ENCODE measurements at regions not wholly inside any gene's neighbourhood (a gene's known extent, or its start where the extent isn't known, plus 50 kb on each side); places are given as distances from the start of the nearest gene placed in this dataset.

DNA sequence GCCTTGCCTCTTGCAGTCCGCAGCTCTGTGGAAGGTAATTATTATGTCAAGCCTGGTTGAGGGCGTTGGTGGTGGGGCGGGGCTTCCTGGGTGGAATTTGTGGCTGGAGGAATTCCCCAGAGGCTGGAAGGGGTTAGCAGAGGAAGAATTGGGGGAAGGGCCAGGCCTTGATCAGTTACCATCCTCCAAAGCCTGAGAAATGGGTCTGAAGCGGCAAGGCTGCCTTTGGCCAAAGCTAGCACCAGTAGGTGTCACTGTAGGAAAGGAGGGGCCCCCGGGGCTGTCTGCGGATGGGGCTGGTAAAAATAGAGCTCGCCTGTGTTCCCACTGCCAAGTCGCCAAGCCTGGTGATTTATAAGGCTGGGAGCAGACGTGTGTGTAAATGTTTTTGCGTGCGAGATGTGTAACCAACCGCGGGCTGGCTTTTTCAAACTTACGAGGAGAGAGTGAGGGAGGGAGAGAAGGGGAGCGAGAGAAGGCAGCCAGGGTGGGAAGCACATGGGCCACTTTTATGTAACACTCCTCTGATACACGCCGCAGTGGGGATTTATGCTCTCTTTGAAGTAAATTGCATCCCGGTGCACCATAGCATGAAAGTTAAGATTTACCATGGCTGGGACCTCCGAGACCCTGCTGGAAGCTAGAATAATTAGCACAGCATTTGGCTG is 367.0 kb downstream of the BCOR start:
- Histone ChIP-seq H3K27me3 (ENCODE audit: control insufficient read depth, insufficient read depth, low read length) (no peaks in the 10 kb centered on the region), H3K36me3 (replicated peaks; ENCODE audit: control insufficient read depth, insufficient read depth, low read length) (no peaks in the 10 kb centered on the region), H3K4me3 (ENCODE audit: insufficient read depth, low read depth, low read length) (no peak overlapping the region)
- DNase-seq, result peak; percentile 90

DNA sequence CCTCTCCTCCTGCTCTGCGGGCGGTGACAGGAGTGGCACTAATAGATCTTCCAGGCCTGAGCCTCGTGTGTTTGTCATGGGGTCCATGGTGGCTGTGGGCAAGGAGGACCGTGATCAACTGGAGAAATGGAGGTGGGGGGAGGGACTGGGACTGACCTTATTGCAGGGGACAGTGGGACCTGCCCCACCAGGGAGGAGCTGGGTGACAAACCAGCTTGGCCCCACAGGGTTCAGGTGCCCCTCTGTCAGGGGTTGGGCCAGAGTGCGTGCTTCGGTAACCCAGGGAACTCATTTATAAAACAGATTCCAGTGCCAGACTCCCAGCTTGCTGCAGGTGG is 366.5 kb downstream of the BCOR start:
- Histone ChIP-seq H3K4me3 (ENCODE audit: insufficient read depth, low read depth, low read length) (no peak overlapping the region), H3K36me3 (replicated peaks; ENCODE audit: control insufficient read depth, insufficient read depth, low read length) (no peaks in the 10 kb centered on the region), H3K27me3 (ENCODE audit: control insufficient read depth, insufficient read depth, low read length) (no peaks in the 10 kb centered on the region)
- DNase-seq, result no peak

DNA sequence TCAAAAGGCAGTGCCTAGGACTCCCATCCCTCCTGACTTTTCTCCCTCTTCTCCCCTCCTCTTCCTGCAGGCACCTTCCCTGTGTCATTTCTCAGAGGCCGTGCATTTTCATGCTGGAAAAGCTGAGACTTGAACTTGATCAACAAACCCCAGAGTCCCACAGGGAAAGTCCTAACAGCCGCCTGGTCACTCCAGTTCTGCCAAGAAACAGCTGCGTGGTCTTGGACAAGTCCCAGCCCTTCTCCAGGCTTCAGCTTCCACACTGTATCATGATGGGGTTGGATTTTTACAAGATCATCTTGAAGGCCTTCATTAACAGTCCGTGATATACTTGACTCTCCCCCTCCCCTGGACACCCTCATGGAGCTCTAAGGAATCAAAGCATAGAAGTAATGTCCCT is 366.0 kb downstream of the BCOR start:
- no peaks in the 10 kb centered on the region for H3K27me3 ChIP-seq (ENCODE audit: control insufficient read depth, insufficient read depth, low read length)
- H3K4me3 ChIP-seq (ENCODE audit: insufficient read depth, low read depth, low read length), result no peak overlapping the region
- H3K36me3 ChIP-seq (replicated peaks; ENCODE audit: control insufficient read depth, insufficient read depth, low read length), result no peaks in the 10 kb centered on the region
- no peak for DNase-seq

DNA sequence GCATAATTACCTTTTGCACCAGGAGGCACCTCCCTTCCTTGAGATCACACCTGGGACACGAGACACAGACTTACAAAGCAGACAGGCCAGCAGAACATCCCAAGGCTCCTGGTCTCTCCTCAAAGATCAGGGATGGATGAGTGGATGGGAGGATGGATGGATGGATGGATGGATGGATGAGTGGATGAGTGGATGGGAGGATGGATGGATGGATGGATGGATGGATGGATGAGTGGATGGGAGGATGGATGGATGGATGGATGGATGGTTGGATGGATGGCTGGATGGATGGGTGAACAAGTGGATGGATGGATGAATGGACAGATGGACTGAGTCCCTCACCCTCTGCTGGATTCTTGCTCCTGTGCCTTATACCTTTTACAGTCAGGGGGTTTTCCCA is 364.0 kb downstream of the BCOR start:
- no peak for DNase-seq
- Histone ChIP-seq H3K4me3 (ENCODE audit: insufficient read depth, low read depth, low read length) (no peak overlapping the region), H3K27me3 (ENCODE audit: control insufficient read depth, insufficient read depth, low read length) (no peaks in the 10 kb centered on the region), H3K36me3 (replicated peaks; ENCODE audit: control insufficient read depth, insufficient read depth, low read length) (no peaks in the 10 kb centered on the region)

DNA sequence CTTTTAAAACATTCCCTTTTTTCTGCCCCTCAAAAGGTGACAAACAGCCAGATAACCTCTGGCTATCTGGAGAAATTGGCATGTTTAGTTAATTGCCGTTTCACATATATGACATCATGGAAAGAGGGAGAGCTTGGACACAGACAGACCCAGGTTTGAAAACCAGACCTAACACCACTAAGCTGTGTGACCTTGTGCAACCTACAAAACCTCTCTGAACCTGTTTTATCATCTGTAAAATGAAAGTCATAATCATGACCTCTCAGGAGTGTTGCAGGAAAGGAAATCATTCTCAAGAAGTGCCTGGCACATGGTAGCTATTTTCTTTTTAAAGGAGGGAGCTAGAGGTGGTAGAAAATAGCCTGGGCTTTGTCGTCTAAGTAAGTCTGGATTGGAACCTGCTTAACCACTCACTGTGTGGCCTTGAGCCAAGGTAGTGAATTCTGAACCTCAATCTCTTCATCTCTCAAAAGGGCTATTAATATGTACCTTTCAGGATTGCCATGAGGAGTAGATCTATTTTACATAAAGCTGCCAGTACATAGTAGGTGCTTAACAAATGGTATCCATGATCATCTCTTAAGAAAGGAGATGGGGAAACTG is 363.5 kb downstream of the BCOR start:
- Histone ChIP-seq H3K36me3 (replicated peaks; ENCODE audit: control insufficient read depth, insufficient read depth, low read length) (no peaks in the 10 kb centered on the region), H3K27me3 (ENCODE audit: control insufficient read depth, insufficient read depth, low read length) (no peaks in the 10 kb centered on the region), H3K4me3 (ENCODE audit: insufficient read depth, low read depth, low read length) (no peak overlapping the region)
- DNase-seq, result no peak

DNA sequence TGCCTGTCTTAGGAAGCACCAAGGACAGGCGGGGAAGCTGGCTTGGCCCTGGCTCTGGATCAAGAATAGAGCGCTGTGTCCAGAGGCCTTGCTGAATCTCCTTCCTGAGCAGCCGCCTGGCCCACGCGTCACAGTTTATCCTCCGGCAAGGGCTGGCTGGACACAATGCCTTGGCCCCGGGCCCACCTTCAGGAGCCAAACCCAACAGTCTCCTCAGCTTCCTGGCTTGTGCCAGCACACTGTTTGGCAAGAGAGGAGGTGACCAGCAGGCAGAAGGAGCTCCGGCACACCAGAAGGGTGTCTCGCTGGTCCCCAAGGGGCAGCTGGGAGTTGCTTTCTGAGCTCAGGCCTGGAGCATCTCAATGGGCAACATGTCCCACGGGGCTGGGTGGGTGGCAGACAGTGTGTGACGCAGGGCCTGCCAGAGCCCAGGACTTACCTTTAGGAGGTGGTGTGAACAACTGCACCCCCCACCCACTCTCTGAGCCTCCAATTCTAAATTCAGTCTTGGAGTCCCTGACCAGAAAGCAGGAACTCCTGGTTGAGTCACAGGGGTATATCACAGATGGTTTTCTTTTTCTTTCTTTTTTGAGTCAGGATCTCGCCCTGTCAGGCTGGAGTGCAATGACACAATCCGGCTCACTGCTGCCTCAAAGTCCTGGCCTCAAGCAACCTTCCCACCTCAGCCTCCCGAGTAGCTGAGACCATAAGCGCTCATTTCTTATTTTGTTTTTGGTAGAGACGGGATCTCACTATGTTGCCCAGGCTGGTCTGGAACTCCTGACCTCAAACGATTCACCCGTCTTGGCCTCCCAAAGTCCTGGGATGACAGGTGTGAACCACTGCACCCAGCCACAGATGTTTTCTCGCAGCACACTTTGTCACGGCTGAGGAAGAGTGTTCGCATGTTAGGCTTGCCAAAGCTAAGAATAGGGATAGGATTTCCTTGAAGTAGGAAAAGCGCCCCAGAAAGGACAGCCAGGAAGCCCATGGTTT is 361.2 kb downstream of the BCOR start:
- Histone ChIP-seq H3K27me3 (ENCODE audit: control insufficient read depth, insufficient read depth, low read length) (no peaks in the 10 kb centered on the region), H3K36me3 (replicated peaks; ENCODE audit: control insufficient read depth, insufficient read depth, low read length) (no peaks in the 10 kb centered on the region), H3K4me3 (ENCODE audit: insufficient read depth, low read depth, low read length) (no peak overlapping the region)
- DNase-seq, result no peak

DNA sequence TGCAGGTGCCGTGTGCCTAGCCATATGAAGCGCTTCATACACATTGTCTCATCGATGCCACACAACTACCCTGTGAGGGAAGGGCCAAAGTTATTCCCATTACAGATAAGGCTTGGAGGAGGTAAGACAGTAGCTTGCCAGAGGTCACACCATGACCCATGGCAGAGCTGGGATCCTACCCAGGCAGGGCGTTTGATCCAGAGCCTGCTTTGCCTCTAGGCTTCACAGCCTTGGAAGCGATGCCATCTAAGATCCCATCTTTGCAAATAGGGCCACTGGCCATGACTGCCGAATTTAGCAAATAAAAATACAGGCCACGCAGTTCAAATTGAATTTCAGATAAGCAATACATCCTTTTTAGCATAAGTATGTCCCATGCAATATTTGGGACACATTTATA is 358.2 kb downstream of the BCOR start:
- Histone ChIP-seq H3K36me3 (replicated peaks; ENCODE audit: control insufficient read depth, insufficient read depth, low read length) (no peaks in the 10 kb centered on the region), H3K4me3 (ENCODE audit: insufficient read depth, low read depth, low read length) (no peak overlapping the region), H3K27me3 (ENCODE audit: control insufficient read depth, insufficient read depth, low read length) (no peaks in the 10 kb centered on the region)
- DNase-seq, result no peak

DNA sequence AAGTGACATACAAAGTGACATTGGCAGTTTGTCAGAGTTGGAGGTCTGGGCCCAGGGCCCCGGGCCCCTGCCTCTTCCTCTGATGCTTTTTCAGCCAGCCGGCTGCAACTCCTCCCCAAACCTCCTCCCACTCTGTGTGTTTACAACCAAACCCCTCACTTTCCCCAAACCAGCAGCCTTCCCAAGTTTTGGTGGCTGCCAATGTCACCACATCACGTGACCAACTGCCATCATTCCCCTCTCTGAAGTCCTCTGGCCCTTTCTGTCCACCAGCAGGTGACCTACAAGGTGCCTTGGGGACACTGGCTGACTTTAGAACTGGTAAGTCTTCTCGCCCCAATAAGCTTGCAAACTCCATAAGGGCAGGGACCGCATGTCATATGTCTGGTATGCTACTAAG is 357.7 kb downstream of the BCOR start:
- no peaks in the 10 kb centered on the region for H3K27me3 ChIP-seq (ENCODE audit: control insufficient read depth, insufficient read depth, low read length)
- no peaks in the 10 kb centered on the region for H3K36me3 ChIP-seq (replicated peaks; ENCODE audit: control insufficient read depth, insufficient read depth, low read length)
- no peak for DNase-seq
- no peak overlapping the region for H3K4me3 ChIP-seq (ENCODE audit: insufficient read depth, low read depth, low read length)

DNA sequence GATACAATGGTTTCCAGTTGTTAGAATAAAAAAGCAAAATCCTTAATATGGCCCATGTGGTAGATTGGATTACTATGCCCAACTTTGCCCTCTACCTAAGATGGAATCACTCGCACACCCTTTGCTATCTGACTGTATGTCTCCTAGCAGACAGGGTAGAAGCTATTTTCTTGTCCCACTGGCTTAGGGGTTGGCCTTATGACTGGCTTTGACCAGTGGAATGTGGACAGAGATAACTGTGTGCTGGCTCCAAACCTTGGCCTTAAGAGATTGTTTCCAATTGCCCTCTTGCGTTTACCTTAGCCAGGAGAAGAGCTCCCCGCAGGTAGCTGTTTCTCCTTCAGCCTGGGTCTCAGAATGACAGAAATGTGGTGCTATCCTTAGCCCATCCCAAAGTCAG is 355.9 kb downstream of the BCOR start:
- Histone ChIP-seq H3K4me3 (ENCODE audit: insufficient read depth, low read depth, low read length) (no peak overlapping the region), H3K27me3 (ENCODE audit: control insufficient read depth, insufficient read depth, low read length) (no peaks in the 10 kb centered on the region), H3K36me3 (replicated peaks; ENCODE audit: control insufficient read depth, insufficient read depth, low read length) (no peaks in the 10 kb centered on the region)
- no peak for DNase-seq

DNA sequence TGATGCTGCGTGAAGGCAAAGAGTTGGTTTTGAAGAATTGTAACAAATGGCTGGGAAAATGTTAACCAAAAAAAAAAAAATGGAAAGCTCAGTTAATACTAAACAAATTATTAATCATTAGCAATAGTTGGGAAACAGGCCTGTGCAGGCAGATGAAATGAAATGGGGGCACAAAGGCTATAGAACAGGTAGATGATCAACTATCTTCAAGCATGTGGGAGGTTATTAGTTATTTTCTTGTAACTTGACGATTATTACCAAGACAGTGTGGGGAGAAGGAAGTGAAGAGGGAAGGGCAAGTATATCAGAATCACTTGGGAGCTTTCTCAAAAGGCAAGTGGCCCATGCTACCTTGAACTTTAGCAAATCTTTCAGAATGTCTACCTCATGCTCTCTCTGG is 351.9 kb downstream of the BCOR start:
- H3K36me3 ChIP-seq (replicated peaks; ENCODE audit: control insufficient read depth, insufficient read depth, low read length), result no peaks in the 10 kb centered on the region
- H3K4me3 ChIP-seq (ENCODE audit: insufficient read depth, low read depth, low read length), result no peak overlapping the region
- no peak for DNase-seq
- H3K27me3 ChIP-seq (ENCODE audit: control insufficient read depth, insufficient read depth, low read length), result no peaks in the 10 kb centered on the region

DNA sequence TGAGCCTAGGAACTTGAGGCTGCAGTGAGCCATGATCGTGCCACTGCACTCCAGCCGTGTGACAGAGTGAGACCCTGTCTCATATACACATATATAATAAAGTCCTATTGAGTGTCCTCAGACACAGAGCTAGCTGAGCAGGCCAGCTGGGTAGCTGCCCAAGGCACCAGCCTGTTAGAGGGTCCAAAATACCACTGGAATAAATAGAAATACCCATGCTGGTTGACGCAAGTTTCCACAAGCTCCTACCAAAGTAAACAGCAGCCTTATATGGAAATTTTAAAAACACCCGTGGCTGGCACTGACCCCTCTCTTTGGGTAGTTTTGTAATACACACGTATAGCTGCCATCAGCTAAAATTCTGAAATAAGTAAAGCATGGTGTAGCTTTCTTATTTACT is 348.6 kb downstream of the BCOR start:
- no peaks in the 10 kb centered on the region for H3K27me3 ChIP-seq (ENCODE audit: control insufficient read depth, insufficient read depth, low read length)
- DNase-seq, result no peak
- no peak overlapping the region for H3K4me3 ChIP-seq (ENCODE audit: insufficient read depth, low read depth, low read length)
- no peaks in the 10 kb centered on the region for H3K36me3 ChIP-seq (replicated peaks; ENCODE audit: control insufficient read depth, insufficient read depth, low read length)

DNA sequence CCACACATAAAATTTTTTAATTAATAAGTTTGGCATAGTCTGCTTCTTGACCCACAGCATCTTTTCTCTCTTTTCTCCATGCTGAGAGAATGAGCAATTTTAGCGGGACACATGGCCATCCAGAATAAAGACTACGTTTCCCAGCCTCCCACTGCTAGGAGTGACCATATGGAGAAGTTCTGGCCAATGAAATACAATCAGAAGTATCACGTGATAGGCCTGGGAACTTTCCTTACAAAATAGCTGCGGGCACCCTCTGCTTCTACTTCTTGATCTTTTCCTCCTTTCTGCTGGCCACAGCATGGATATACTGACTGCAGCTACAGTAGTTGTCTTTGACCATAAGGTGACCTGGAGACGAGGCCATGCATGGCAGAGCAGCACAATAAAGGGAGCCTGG is 348.0 kb downstream of the BCOR start:
- Histone ChIP-seq H3K27me3 (ENCODE audit: control insufficient read depth, insufficient read depth, low read length) (no peaks in the 10 kb centered on the region), H3K36me3 (replicated peaks; ENCODE audit: control insufficient read depth, insufficient read depth, low read length) (no peaks in the 10 kb centered on the region), H3K4me3 (ENCODE audit: insufficient read depth, low read depth, low read length) (no peak overlapping the region)
- peak; percentile 59 for DNase-seq

DNA sequence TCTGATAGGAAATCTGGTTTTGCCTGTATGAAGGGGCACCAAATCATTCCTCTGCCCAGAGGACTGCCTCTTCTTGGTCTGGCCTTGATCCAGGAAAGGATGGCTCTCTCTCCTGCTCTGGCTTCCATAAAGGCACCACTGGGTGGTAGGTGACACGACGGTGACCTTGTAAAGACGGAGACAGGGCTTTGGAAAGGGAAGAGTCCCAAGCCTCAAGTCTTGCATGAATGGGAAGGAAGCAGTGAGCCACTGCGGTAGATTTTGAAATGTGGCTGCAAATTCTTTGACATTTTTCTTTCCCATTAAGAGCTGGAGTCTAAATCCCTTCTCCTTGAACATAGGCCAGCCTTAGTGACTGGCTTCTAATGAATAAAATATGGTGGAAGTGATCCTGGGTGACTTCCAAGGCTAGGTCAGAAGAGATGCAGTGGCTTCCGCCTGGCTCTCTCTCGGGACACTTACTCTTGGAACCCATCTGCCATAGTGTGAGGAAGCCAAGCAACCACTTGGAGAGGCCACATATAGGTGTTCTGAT is 347.4 kb downstream of the BCOR start:
- DNase-seq, result no peak
- H3K36me3 ChIP-seq (replicated peaks; ENCODE audit: control insufficient read depth, insufficient read depth, low read length), result no peaks in the 10 kb centered on the region
- H3K27me3 ChIP-seq (ENCODE audit: control insufficient read depth, insufficient read depth, low read length), result no peaks in the 10 kb centered on the region
- no peak overlapping the region for H3K4me3 ChIP-seq (ENCODE audit: insufficient read depth, low read depth, low read length)

DNA sequence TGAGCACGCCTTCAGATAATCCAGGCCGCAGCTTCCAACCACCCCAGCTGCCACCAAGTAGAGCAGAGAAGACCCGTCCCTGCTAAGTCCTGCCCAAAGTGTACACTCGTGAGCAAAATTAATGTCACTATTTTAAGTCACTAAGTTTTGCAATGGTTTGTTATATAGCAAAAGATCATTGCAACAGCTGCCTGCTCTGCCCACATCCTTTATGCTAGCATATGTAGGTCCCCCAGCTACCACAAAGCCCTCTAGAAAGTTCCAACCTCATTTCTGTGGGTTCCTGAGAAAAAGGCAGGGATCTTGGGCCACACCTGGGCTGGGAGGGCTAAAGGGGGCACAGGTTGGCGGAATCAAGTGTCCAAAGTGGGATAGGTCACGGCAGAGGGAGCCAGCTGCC is 346.9 kb downstream of the BCOR start:
- no peak for DNase-seq
- H3K4me3 ChIP-seq (ENCODE audit: insufficient read depth, low read depth, low read length), result no peak overlapping the region
- no peaks in the 10 kb centered on the region for H3K36me3 ChIP-seq (replicated peaks; ENCODE audit: control insufficient read depth, insufficient read depth, low read length)
- no peaks in the 10 kb centered on the region for H3K27me3 ChIP-seq (ENCODE audit: control insufficient read depth, insufficient read depth, low read length)

DNA sequence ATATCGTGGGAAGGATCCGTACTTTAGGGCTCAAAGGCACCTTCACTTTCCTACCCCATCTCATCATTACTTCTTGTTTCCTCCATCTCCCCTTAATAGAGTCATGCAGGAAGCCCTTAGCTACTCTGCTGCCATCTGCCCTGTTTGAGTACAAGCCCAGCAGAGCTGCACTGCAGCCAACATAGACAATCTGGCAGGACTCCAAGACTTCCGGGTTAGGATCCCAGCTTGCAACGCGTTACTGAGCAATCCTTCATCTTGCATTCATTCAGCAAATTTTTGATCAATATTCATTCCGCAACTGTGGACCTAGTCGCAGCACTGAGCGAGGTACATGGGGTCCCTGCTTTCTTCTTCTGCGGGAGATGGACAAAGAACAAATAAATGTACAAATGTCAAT is 344.9 kb downstream of the BCOR start:
- Histone ChIP-seq H3K36me3 (replicated peaks; ENCODE audit: control insufficient read depth, insufficient read depth, low read length) (no peaks in the 10 kb centered on the region), H3K4me3 (ENCODE audit: insufficient read depth, low read depth, low read length) (no peak overlapping the region), H3K27me3 (ENCODE audit: control insufficient read depth, insufficient read depth, low read length) (no peaks in the 10 kb centered on the region)
- DNase-seq, result no peak

Measured in H7 (cell line).